ENCODE measurements at regions not wholly inside any gene's neighbourhood (a gene's known extent, or its start where the extent isn't known, plus 50 kb on each side); places are given as distances from the start of the nearest gene placed in this dataset.
A peak's percentile ranks its signal among the peaks of the same experiment; 100 is the strongest.

- no peak overlapping the region for H3K4me3 Mint-ChIP-seq
- no peak for TF ChIP-seq CTCF (IDR thresholded peaks at IDR 0.05)
- H3K27me3 Mint-ChIP-seq (ENCODE audit: insufficient read depth), result no peaks in the 10 kb centered on the region; the same call in 1 of the 2 replicates
- peaks cover 21% of the 10 kb centered on the region for H3K4me1 Mint-ChIP-seq (ENCODE audit: low read depth)
- H3K36me3 Mint-ChIP-seq (ENCODE audit: low read depth), result no peaks in the 10 kb centered on the region
- no peaks in the 10 kb centered on the region for H3K9me3 Mint-ChIP-seq
- DNase-seq, result no peak
- H3K27ac Mint-ChIP-seq, result no peak overlapping the region
Observed at GRCh38 chr6:81816380-81816779, 63.9 kb upstream of the TENT5A start.

GRCh38 chr6:81814370-81815076 is 62.0 kb upstream of the TENT5A start:
- peaks cover 19% of the 10 kb centered on the region for H3K4me1 Mint-ChIP-seq (ENCODE audit: low read depth)
- DNase-seq, result peak; percentile 3
- H3K9me3 Mint-ChIP-seq, result no peaks in the 10 kb centered on the region
- no peaks in the 10 kb centered on the region for H3K36me3 Mint-ChIP-seq (ENCODE audit: low read depth)
- TF ChIP-seq CTCF (IDR thresholded peaks at IDR 0.05), result no peak
- H3K4me3 Mint-ChIP-seq, result no peak overlapping the region
- peak overlapping the region; percentile 30; the same call in 1 of the 2 replicates for H3K27ac Mint-ChIP-seq
- H3K27me3 Mint-ChIP-seq (ENCODE audit: insufficient read depth), result no peaks in the 10 kb centered on the region; the same call in 1 of the 2 replicates

GRCh38 chr6:81813305-81813704 is 60.8 kb upstream of the TENT5A start:
- Mint-ChIP-seq H3K27ac (no peak overlapping the region), H3K36me3 (ENCODE audit: low read depth) (no peaks in the 10 kb centered on the region), H3K4me3 (no peak overlapping the region), H3K27me3 (ENCODE audit: insufficient read depth) (no peaks in the 10 kb centered on the region; the same call in 1 of the 2 replicates), H3K4me1 (ENCODE audit: low read depth) (peaks cover 24% of the 10 kb centered on the region), H3K9me3 (no peaks in the 10 kb centered on the region)
- no peak for TF ChIP-seq CTCF (IDR thresholded peaks at IDR 0.05)
- DNase-seq, result no peak

- DNase-seq, result no peak
- H3K27me3 Mint-ChIP-seq (ENCODE audit: insufficient read depth), result no peaks in the 10 kb centered on the region
- H3K9me3 Mint-ChIP-seq, result no peaks in the 10 kb centered on the region
- no peak overlapping the region for H3K4me3 Mint-ChIP-seq
- peaks cover 24% of the 10 kb centered on the region for H3K4me1 Mint-ChIP-seq (ENCODE audit: low read depth)
- no peaks in the 10 kb centered on the region for H3K36me3 Mint-ChIP-seq (ENCODE audit: low read depth)
- H3K27ac Mint-ChIP-seq, result no peak overlapping the region
- TF ChIP-seq CTCF (IDR thresholded peaks at IDR 0.05), result no peak
Observed at GRCh38 chr6:81812401-81812800, 59.9 kb upstream of the TENT5A start.

- no peak for TF ChIP-seq CTCF (IDR thresholded peaks at IDR 0.05)
- Mint-ChIP-seq H3K27ac (no peak overlapping the region), H3K4me3 (no peak overlapping the region), H3K4me1 (ENCODE audit: low read depth) (peaks cover 15% of the 10 kb centered on the region; the same call in 1 of the 2 replicates), H3K27me3 (ENCODE audit: insufficient read depth) (no peaks in the 10 kb centered on the region), H3K36me3 (ENCODE audit: low read depth) (no peaks in the 10 kb centered on the region), H3K9me3 (no peaks in the 10 kb centered on the region)
- no peak for DNase-seq
Observed at GRCh38 chr6:81808851-81809570, 56.5 kb upstream of the TENT5A start.
